Retinal pigment epithelial cell (primary cell): ENCODE measurements at regions not wholly inside any gene's neighbourhood (a gene's known extent, or its start where the extent isn't known, plus 50 kb on each side); places are given as distances from the start of the nearest gene placed in this dataset.

Experiments used
- DNase-seq: peaks from one replicate; pipeline ENCODE4 v3.0.0-alpha.2; 2010; ENCODE audit warnings: low read depth
- H3K4me3 ChIP-seq: 2 replicates; pipeline ENCODE4 v1.5.1; 2011; ENCODE audit warnings: mild to moderate bottlenecking, low read length, control low read depth, moderate library complexity
- TF ChIP-seq, protein P1 (sequence below): conservative IDR thresholded peaks from 2 replicates; pipeline ENCODE4 v1.5.1; 2011; ENCODE audit warnings: low read depth, low read length, control low read depth, inconsistent platforms

DNA sequence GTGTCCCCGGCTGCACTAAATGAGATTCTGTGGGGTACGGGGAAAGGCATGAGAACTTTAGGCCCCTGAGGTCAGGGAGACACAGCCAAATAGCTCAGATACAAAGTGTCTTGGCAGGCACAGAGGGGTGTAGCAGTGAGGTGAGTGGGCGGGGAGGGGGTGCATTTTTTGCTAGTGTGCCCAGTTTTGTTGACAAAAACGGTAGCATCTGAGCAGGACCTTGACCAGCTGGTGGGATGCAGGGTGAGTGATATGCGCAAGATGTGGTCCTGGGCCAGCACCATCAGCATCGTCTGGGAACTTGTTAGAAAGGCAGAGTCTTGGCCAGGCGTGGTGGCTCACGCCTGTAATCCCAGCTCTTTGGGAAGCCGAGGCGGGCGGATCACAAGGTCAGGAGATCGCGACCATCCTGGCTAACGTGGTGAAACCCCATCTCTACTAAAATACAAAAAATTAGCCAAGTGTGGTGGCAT is 127.3 kb upstream of the LGALSL start:
- DNase-seq = no peak
- TF ChIP-seq, protein P1, sequence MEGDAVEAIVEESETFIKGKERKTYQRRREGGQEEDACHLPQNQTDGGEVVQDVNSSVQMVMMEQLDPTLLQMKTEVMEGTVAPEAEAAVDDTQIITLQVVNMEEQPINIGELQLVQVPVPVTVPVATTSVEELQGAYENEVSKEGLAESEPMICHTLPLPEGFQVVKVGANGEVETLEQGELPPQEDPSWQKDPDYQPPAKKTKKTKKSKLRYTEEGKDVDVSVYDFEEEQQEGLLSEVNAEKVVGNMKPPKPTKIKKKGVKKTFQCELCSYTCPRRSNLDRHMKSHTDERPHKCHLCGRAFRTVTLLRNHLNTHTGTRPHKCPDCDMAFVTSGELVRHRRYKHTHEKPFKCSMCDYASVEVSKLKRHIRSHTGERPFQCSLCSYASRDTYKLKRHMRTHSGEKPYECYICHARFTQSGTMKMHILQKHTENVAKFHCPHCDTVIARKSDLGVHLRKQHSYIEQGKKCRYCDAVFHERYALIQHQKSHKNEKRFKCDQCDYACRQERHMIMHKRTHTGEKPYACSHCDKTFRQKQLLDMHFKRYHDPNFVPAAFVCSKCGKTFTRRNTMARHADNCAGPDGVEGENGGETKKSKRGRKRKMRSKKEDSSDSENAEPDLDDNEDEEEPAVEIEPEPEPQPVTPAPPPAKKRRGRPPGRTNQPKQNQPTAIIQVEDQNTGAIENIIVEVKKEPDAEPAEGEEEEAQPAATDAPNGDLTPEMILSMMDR = no peak
- H3K4me3 ChIP-seq = no peak overlapping the region

DNA sequence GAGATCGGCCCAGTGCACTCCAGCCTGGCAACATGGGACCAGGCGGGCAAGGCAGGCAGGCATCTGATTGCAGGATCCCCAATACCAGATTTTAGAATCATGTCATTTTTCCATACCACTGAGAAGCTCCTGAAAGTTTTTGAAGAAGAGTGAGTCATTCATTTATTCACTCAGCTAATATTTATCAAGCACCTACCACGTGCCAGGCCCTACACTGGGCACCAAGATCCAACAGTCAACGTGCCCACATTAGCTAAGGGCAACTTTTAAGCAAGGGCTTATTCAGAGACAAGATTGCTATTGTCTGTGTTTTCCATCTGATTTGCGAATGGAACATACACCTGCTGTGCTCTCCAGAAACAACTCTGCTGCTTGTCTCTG is 126.8 kb upstream of the LGALSL start:
- TF ChIP-seq, protein P1 = no peak
- no peak overlapping the region for H3K4me3 ChIP-seq
- no peak for DNase-seq

DNA sequence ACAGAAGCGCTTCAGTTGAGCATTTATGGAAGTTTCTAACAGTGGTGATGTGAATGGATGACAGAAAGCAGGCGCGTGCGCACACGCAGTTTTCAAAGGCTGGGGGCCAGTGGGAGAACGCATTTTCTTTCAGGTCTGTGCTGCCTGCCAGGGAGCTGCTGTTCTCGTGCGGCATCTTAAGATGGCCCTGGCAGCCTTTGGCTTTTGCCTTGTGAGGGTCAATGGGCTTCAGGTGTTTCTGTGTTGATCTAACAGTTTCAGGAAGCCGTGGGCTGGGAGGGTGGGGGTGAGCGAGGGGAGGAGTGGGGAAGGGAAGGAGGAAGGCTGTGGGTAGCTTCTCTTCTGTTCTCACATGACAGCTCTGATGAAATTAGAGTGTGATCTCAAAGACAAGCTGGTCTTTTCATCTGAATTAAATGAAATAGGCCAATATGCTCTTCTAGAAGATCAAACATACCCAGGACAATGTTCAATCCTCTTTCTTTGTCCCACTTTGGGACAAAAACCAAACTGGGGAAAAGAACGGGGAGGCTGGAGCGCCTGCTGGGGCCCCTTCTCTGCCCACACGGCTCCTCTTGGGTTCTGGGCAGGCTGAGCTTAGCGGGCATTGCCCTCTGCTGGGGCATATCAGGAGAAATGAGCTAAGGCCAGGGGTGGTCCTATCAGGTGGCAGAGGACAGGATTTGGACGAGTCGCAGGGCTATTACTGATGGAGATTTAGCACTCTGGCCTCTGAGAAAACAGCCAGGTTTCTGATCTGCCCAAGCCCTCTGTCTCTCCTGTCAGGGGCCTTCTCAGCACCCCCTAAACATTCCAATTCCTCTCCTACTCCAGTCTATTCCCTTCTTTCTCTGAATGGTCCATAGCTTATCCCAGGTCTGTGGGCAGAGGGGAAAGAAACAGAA is 126.2 kb upstream of the LGALSL start:
- H3K4me3 ChIP-seq = no peak overlapping the region

DNA sequence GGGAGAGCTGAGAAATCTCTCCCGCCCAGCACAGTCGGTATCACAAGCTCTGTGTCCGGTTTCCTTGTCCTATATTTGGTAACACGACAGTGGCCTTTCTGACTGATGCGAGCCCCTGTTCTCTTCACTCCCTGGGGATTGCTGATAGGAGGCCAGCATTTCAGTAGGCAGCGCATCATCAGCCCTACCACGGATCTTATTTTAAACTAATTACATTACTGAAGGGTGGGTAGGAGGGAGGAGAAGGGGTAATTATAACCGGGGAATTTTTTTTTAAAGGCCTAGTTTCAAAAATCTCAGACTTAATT is 125.6 kb upstream of the LGALSL start:
- no peak overlapping the region for H3K4me3 ChIP-seq
- no peak for DNase-seq
- TF ChIP-seq, protein P1 = no peak

More for the DNA sequence above, 126.2 kb upstream of the LGALSL start:
- TF ChIP-seq, protein P1 = peak; percentile 61
- no peak for DNase-seq

DNA sequence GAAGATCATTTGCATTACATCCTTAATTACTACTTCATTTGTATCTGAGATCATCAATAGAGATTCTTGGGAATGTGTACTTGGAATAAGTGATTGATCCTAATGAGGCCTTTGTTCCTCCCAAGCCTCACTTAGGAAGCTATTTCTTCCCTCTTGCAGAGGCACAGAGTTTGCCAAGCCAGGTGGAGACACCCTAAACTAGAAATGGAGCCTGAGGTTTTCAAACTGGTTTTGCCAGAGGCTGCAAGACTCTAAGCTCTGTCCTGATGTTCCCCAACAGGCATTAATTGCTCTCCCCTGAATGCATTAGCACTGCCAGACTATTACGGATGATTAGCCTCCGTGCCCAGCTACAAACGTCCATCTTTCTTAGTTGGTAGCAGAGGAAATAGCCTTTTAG is 125.2 kb upstream of the LGALSL start:
- TF ChIP-seq, protein P1 = no peak

DNA sequence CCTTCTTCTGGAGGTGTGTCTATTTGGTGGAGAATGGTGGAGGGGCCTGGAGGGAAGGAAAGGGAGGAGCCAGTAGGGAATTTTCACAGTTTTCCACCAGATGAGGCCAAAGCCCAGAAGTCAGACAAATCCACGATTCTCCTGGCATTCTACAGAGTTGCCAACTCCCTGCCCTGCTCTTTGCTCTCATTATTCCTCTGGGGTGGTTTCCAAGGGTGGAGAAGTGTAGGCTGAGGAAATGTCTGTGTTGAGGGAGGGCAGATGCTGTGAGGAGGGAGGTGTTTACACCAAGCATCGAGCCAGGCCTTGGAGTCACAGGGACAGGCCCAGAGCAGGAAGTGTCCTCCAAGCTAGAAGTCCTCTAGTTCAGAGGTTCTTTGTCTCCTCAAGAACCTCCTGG is 124.1 kb upstream of the LGALSL start:
- no peak overlapping the region for H3K4me3 ChIP-seq
- TF ChIP-seq, protein P1 = no peak
- DNase-seq = no peak

More for the DNA sequence above, 125.2 kb upstream of the LGALSL start:
- H3K4me3 ChIP-seq = no peak overlapping the region
- DNase-seq = no peak
